Right lobe of liver (tissue), 4 donors: ENCODE measurements at regions not wholly inside any gene's neighbourhood (a gene's known extent, or its start where the extent isn't known, plus 50 kb on each side); places are given as distances from the start of the nearest gene placed in this dataset.

Source experiments
- POLR2A ChIP-seq: fragments of 450-650 bp; IDR thresholded peaks from one replicate; pipeline ENCODE4 v1.6.1; 2017; ENCODE audit warnings: antibody characterized with exemption, mild to moderate bottlenecking
- TF ChIP-seq, protein P1 (sequence below), 4 donors: fragments of 200-600 bp in 3 of 4; fragments of 450-650 bp in 1 of 4; IDR thresholded peaks; one replicate each; pipeline versions ENCODE4 v1.5.1 to v1.8.0; 2016 to 2022; ENCODE audit warnings: antibody characterized with exemption in 4 of 4, mild to moderate bottlenecking in 2 of 4
- donor health status: DM: no; HTN: no; CAD: no.
- donor health status: DM: no; HTN: no; CAD: no.
- donor health status: DM: no; HTN: yes; CAD: no.

DNA sequence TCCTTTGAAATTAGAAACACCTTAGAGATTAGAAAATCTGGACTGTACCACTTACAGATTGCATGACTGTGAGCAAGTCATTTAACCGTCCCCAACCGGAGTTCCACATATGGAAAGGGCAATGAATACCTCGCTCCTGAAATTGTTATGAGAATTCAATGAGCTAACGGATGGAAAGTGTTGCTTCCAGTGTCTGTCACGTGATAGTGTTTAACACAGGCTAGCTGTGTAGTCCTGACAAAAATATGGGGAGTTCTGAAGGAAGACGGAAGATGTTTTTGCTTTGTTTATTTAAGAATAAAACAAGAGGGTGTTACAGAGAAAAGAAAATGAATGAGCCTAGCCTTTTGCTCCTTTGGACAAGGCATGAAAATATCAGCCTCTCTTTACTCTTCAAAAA is 150.7 kb upstream of the SEMA6D start:
- TF ChIP-seq, protein P1, sequence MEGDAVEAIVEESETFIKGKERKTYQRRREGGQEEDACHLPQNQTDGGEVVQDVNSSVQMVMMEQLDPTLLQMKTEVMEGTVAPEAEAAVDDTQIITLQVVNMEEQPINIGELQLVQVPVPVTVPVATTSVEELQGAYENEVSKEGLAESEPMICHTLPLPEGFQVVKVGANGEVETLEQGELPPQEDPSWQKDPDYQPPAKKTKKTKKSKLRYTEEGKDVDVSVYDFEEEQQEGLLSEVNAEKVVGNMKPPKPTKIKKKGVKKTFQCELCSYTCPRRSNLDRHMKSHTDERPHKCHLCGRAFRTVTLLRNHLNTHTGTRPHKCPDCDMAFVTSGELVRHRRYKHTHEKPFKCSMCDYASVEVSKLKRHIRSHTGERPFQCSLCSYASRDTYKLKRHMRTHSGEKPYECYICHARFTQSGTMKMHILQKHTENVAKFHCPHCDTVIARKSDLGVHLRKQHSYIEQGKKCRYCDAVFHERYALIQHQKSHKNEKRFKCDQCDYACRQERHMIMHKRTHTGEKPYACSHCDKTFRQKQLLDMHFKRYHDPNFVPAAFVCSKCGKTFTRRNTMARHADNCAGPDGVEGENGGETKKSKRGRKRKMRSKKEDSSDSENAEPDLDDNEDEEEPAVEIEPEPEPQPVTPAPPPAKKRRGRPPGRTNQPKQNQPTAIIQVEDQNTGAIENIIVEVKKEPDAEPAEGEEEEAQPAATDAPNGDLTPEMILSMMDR (IDR thresholded peaks at IDR 0.05) = no peak
- no peak for TF ChIP-seq POLR2A
